GM21423 (cell line): ENCODE measurements at regions not wholly inside any gene's neighbourhood (a gene's known extent, or its start where the extent isn't known, plus 50 kb on each side); places are given as distances from the start of the nearest gene placed in this dataset.
"Not testable (repeated sequence)": the region's sequence is repeated elsewhere in the genome, so short reads cannot be mapped to it uniquely, and the experiment has no call there.

Source experiments
- ATAC-seq: cut with Tn5 transposase; IDR thresholded peaks from one replicate; pipeline ENCODE4 v1.9.1; 2021; ENCODE audit warnings: mild to moderate bottlenecking, moderate library complexity; ENCODE audit not compliant: unreplicated experiment

DNA sequence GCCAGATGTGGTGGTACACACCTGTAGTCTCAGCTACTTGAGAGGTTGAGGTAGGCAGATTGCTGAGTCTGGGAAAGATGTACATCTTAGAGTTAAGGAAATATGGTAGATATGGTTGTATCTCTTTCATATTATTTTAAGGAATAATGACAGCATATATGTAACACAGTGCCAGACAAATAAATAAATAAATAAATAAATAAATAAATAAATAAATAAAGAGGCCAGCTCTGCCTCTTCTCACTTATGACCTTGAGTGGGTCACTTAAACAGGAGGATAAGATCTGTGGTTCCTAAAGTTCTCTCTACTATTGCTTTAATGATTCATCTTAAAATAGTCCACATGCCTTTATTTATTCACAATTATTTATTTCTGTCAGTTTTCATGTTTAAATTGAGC lies 890.9 kb upstream of the TENM4 start:
- ATAC-seq: no peak

DNA sequence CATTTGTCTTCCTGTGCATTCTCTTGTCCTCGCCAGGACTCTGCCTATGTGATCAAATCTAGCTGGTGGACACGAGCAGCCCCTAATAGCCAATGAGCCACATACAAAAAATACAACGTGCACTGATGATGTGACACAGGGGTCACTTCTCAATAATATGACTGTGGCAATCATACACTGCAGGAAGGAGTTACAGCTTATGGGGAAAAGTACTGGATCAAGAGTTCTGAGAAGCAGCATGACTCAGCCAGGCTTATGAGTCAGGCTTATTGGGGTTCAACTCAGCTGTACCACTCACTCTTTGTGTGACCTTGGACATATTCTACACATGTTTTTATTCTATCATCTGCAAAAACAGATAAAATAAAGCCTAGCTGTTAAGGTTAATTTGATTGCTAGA lies 889.4 kb upstream of the TENM4 start:
- ATAC-seq: no peak

DNA sequence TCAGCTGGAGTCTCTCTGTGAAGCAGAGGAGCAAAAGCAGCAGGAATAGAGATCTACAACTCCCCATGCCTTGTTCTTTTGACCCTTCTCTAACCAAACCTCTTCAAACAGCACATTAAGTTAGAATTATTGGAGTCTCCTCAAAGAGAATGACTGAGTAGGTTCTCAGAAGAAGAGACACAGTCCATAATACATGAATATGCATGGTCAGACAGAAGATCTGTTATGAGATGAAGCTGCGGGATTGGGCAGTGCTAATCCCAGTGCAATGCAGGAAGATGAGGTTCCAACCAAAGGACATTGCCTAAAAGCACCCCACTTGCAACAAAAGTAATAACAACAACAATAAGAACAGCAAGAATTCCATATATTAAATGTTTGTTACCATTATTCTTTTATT lies 887.9 kb upstream of the TENM4 start:
- no peak for ATAC-seq

DNA sequence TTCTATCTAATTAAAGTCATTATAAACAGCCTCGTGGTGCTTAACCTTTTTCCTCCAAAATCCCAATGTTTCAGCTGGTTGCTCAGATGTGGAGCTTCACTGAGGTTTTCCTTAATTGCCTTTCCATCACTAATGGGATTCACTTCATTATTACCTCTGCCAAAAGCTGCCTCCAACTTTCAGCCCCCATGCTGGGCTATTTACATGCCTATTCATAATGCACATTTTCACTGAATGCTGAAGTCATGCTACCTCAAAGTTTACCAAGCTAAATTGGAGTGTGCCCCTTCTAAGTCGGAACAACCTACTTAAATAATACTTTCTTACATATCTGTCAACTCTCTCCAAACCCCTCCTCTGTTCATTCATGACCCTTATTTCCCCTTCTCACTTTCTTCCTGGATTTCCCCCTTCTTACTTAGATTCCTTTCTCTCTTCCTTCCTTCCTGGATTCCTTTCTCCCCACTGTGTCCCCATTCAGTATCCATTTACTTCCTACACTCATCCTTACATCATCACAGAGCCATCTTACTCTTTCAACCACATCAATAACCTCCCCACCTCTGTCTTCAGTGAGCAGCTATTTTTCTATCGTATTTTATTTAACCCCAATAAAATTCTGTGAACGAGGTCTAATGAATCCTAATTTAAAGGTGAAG lies 887.3 kb upstream of the TENM4 start:
- ATAC-seq: no peak

DNA sequence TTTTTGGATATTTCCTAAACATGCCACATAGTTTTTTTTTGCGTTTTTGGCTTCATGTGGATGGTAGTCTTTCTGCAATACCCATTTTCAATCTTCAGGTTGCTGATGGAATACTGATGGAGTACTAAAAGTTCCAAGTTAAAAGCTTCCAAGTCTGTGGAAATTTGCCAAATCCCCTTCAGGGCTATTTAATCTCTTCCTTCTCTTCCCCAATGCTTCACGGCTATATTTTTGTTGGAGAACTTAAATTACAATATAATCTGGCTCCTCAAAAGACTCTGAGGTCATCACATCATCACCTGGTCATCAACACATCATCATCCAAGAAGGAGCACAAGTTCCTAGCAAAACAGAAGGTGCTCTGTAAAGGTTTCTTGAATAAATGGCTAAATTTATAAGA lies 881.0 kb upstream of the TENM4 start:
- ATAC-seq: no peak

DNA sequence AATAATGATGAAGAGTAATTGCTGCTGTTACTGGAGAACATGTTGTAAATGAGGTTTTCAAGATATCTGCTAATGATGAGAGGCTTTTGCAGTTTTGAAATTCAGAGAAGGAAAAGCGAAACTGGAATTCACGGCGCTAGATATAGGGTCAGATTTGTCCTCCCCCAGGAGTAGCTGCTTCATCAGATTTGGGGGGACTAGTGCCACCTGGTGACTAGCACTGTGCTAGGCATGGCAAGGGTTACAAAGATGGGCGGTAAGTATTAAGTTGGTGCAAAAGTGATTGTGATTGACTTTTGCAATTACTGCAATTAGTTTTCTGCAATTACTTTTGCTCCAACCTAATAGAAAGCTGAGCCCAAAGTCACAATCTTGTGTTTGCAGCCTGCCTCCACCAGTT lies 879.9 kb upstream of the TENM4 start:
- no peak for ATAC-seq

DNA sequence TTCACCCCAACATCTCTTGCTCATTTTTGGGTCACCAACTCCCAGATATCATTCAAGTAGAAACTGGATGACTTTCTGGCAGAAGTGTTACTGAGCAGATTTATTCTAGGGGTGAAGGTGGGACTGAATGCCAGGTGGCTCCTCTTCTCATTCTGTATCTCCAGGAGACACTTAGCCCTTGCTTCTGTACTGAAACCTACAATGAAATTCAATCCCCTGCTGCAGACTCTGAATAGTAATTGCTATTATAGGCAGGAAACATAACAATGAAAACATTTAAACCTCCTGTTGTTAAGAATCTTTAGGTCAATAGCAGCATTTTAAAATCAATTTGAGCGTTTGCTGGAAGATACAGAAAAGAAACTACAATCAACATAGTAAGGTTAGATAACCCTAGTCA lies 879.4 kb upstream of the TENM4 start:
- ATAC-seq: no peak

DNA sequence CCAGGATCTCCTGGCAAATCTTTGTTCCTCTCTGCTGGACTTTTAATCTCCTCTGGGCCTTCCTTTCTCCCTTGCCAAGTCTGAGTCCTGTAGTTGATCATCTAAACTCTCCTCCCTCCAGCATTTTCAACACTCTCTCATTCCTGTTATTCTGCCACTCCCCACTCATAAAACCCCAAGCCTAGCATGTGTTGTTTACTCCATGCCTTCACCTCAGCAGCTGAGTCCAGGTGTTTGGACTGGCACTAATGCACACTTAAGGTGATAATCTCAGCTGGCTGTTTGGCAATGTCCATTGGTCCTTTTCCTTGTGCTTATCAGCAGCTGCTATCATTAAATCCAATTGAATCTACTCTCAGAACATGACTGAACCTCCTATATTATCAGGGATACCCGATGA lies 876.8 kb upstream of the TENM4 start:
- no peak for ATAC-seq

DNA sequence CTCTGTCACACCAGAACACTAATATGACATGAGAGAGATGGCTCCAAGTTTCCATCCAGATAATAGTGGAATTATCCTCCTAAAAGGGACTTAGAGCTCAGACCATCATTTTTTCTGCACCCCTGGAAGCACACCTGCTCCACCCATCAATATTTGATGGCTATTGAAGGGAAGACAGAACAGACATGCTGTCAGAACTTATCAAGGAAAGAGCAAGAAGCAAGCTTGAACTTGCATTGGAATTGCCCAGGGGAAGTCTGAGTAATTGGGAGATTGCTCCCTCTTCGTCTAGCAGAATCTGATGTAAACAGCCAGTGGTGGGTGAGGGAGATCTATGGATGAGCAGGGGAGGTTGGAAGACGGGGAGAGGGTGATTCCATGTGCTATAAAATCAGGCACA lies 874.4 kb upstream of the TENM4 start:
- no peak for ATAC-seq

DNA sequence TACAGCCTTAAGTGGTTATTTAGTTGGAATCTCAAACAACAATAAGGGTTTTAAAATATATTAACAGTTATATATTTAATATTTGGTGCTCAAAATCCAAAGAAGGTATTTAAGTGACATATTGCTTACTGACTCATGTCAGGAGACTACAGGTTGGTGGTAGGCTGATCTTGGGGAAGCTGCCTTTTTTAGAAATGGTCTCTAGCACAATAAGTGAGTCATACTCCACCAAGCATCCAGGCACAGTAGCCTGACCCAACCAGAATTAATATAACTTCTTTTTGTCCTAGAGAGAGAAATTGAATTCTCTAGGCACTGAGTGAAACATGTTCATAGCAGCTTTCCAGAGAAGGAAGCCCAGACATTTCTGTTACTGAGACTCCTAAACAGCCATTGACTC lies 868.5 kb upstream of the TENM4 start:
- no peak for ATAC-seq

DNA sequence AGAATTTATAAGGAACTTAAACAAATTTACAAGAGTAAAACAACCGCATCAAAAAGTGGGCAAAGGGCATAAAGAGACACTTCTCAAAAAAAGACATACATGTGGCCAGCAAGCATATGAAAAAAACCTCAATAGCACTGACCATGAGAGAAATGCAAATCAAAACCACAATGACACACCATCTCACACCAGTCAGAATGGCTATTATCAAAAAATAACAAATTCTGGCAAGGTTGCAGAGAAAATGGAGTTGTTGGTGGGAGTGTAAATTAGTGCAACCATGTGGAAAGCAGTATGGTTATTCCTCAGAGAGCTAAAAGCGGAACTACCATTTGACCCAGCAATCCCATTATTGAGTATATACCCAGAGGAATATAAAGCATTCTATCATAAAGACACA lies 866.8 kb upstream of the TENM4 start:
- no peak for ATAC-seq

DNA sequence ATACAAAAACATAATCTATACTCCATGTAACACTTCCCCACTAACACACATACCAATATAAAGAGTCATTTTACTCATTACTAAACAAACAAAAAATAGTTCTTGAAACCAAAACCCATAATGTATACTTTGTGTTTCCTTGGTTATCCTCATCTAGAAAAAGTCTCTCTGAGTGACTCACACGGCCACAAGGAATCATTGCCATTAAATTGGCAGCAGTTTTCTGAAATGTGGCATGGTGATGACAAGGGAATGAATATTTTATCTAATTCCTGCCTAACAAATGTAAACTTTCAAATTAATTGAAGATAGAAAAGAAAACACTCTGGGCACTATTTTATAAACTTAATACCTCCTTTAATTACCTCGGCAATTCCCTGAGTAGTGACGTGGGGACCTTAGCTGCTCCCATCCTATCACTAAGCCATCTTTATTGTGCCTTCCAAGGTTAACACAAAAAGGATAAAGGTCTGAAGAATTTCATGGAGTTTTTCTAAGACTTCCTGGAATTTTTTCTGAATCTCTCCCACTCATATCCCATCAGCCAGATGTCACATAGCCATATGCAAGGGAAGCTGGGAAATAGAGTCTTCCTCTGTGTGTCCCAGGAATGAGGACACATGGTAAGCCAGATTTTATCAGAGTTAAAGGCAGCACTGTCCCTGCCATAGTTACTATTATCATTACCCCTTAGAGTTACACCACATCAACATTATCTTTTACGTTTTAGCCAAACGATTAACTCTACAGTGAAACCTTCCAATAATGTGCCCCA lies 857.2 kb upstream of the TENM4 start:
- ATAC-seq: no peak

DNA sequence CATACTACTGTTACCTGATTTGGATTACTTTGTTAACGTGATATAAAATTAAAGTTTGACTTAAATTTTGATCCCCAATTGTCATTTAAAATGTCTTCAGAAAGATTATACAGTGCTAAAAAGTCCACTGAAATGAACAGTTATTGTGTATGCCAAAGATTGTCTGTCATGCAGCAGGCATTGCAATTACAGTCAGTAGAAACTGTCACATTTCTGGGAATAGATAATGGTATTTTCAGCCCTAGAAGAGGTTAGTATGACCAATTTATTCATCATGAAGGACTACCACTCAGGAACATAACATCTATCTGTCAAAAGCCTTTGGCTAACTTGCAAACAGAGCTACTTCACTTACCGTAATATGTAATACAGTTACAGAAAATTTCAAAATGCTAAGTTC lies 852.5 kb upstream of the TENM4 start:
- no peak for ATAC-seq

DNA sequence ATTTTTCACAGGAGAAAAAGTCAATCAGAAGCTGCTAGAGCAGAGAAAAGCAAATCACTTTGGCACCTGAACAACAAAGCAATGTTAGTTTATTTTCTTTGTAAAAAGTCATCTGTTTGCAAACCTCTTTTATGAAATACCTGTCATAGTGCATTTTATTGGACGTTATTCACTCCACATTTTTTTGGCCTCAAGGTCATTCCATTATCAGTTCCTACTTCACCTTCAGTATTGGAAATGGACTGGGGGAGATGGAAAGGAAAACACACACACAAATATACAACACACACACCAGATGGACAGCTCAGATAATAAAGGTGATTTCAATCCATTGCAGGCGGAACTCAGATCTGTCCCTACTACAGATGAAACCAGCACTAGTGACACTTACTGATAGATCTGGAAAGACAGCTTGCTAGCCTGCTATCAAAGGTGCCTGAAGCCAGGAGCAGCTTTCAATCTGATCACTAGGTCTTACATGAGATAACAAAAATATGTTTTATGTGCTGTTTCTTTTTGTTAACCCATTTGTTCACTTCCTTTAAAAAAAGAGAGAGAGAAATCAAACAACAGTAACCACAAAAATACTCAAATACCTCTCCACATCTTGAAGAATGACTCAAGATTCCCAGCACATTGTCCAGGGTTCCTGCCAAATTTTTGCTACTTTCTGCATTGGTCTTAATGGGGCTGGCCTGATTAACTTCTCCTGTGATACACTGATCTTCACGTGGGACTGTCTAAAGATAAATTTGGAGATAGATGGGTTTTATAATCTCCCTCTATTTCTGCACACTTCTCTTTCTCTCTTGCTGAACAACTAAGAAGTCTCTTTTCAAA lies 844.3 kb upstream of the TENM4 start:
- no peak for ATAC-seq

DNA sequence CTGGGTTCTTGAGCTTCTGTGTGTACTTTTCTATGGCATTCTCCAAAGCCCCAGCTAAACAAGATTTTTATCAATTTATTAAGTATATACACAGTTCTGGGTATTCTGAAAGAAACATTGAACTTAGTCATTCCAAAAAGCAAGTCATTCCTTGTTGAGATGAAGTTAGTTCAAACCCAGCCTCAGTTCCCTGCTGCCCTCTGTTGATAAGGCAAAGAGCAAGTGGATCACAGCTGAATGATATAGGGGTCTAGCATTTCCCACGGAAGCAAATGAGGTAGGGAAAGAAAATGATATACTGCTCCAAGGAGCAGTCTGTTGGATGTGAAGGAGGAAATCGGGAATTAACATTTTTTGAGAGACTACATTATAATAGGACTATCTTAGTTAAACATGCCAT lies 841.8 kb upstream of the TENM4 start:
- no peak for ATAC-seq

DNA sequence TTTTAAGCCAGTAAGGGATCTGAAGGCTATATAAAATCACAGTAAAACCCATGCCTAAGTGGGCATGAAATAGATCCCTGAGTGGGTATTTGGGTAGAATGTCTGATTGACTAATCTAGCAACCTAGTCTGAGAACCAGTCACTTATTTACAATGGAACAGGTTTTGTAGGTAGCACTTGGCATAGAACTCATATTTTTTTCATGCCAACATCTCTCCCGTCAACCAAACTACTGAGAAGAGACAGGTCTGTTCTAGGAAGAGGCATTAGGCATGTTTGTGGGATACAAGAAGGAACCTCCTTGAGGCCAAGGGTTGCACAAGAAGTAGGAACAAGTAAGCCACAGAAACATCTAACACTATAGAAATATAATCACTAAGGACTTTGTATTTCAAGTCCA lies 840.4 kb upstream of the TENM4 start:
- no peak for ATAC-seq

DNA sequence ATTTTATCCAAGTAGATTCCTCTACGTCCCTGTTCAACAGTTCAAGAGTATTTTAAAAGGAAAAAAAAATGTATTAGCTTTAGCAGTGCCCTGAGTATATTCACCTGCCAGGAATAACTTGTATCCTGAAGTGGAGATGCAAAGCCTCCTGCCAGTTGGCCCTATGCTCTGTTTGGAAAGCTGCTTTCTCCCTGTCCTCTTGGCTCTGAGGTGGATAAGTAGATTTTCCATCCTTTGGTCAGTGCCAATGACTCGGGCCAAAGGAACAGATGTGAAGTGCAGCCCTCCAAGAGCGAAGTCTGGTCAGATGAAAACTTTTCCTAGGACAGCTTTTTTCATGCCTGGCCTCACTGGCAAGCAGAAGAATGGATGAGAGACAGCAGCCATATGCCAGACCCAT lies 839.9 kb upstream of the TENM4 start:
- no peak for ATAC-seq

DNA sequence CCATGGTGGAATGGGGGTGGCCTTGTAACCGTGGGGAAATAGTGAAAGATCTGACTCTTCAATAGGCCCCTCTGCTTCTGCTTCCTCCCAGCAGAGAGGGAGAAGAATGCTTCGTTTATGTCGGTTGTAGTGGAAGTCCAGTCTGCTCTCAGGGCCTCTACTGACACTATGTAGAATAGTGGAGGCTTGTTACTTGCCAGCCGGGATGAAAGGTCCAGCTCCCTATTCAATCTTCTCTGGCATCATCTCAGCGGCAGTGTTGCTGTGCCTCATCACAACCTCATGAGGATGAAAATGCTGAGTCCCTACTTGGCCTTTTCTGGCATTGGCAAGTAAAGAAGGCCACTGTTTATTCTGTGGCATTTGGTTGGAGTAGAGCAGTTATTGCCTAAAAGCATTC lies 820.9 kb upstream of the TENM4 start:
- no peak for ATAC-seq

DNA sequence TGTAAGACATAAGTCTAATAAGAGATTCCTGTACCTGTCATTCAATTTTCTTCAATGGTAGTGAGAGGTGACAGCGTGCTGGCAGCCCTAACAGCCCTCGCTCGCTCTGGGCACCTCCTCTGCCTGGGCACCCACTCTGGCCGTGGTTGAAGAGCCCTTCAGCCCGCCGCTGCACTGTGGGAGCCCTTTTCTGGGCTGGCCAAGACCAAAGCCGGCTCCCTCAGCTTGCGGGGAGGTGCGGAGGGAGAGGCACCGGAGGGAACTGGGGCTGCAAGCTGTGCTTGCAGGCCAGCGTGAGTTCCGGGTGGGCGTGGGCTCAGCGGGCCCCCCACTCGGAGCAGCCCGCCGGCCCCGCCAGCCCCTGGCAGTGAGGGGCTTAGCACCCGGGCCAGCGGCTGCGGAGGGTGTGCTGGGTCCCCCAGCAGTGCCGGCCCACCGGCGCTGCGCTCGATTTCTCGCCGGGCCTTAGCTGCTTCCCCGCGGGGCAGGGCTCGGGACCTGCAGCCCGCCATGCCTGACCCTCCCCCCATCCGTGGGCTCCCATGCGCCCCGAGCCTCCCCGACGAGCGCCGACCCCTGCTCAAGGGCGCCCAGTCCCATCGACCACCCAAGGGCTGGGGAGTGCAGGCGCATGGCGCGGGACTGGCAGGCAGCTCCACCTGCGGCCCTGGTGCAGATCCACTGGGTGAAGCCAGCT lies 816.6 kb upstream of the TENM4 start:
- ATAC-seq: not testable (repeated sequence)

DNA sequence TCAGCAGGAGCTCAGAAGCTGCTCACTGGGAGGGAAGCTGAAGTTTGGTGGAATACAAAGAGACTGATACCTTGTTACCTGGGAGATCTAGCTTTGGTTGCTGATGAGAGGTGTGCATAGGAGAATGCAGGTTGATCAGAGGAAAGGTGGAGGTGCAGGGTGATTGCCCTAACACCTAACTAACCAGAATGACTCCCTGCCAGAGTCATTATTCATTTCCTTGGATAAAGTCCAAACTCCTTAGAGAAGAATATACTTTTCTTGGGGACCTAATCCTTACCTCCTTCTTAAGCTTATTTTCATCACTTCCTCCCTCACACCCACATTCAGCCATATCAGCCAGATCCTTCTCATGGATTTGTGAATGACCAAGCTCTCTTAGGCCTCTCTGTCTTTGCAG lies 814.2 kb upstream of the TENM4 start:
- ATAC-seq: no peak

DNA sequence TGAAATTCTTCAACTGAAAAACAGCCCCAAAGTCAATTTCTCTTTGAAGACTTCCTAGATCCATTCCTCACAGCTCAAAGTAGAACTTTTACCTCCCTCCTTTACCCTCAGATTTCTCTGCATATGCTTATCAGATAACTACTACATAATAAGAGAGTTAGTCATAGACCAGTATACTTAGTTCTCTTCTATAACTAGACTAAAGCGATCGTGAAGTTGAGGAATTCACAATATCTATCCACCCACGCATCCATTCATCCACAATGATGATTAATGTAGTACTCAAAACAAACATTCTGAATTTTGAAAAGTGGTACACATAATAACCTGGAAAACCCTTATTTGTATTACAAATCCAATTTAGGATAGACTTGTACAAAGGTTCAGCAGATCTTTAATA lies 800.9 kb upstream of the TENM4 start:
- ATAC-seq: no peak
